Neural cell (in vitro differentiated cells): ENCODE measurements at regions not wholly inside any gene's neighbourhood (a gene's known extent, or its start where the extent isn't known, plus 50 kb on each side); places are given as distances from the start of the nearest gene placed in this dataset.

Experiments used
- H2AFZ ChIP-seq: fragments of 200-600, 300-800 bp; sonication (generic), shearing (Covaris generic); 2 replicates; pipeline ENCODE4 v1.6.0; 2014; ENCODE audit warnings: low read depth, mild to moderate bottlenecking, antibody characterized with exemption, low read length, moderate library complexity
- H3F3A ChIP-seq: fragments of 200-600 bp; shearing (Covaris generic); 2 replicates; pipeline ENCODE4 v1.6.1; 2016; ENCODE audit warnings: mild to moderate bottlenecking, moderate library complexity, mixed read lengths, antibody characterized with exemption, low read length; ENCODE audit not compliant: insufficient read depth, poor library complexity, severe bottlenecking
- H3K27ac ChIP-seq: fragments of 200-600, 300-800 bp; sonication (generic), shearing (Covaris generic); 2 replicates; pipeline ENCODE4 v1.5.1; 2014; ENCODE audit warnings: mild to moderate bottlenecking, low read length, moderate library complexity
- H3K27me3 ChIP-seq: fragments of 300-800, 200-600 bp; sonication (generic), shearing (Covaris generic); 2 replicates; pipeline ENCODE4 v1.6.0; 2014; ENCODE audit warnings: mild to moderate bottlenecking, low read depth, low read length, moderate library complexity; ENCODE audit not compliant: insufficient read depth
- H3K36me3 ChIP-seq: fragments of 300-800, 200-600 bp; sonication (generic), shearing (Covaris generic); 2 replicates; pipeline ENCODE4 v1.5.1; 2014; ENCODE audit warnings: mild to moderate bottlenecking, antibody characterized with exemption, low read length, moderate library complexity; ENCODE audit not compliant: insufficient read depth
- H3K4me2 ChIP-seq: fragments of 300-800, 200-600 bp; sonication (generic), shearing (Covaris generic); 2 replicates; pipeline ENCODE4 v1.6.0; 2014; ENCODE audit warnings: mild to moderate bottlenecking, low read length
- H3K4me3 ChIP-seq: fragments of 300-800, 200-600 bp; sonication (generic), shearing (Covaris generic); 2 replicates; pipeline ENCODE4 v1.5.1; 2014; ENCODE audit warnings: mild to moderate bottlenecking, low read length, moderate library complexity
- H3K79me2 ChIP-seq: fragments of 200-600 bp; shearing (Covaris generic); replicated peaks from 2 replicates; pipeline ENCODE4 v1.6.0; 2014; ENCODE audit warnings: mild to moderate bottlenecking, low read length, moderate library complexity; ENCODE audit not compliant: insufficient read depth
- H3K9ac ChIP-seq: fragments of 300-800, 200-600 bp; sonication (generic), shearing (Covaris generic); 2 replicates; pipeline ENCODE4 v1.6.1; 2016; ENCODE audit warnings: mild to moderate bottlenecking, low read length, mixed read lengths
- H3K9me2 ChIP-seq: fragments of 200-600 bp; shearing (Covaris generic); 2 replicates; pipeline ENCODE4 v1.6.1; 2016; ENCODE audit warnings: mild to moderate bottlenecking, low read length, mixed read lengths; ENCODE audit not compliant: insufficient read depth
- H3K9me3 ChIP-seq: fragments of 200-600, 300-800 bp; sonication (generic), shearing (Covaris generic); 2 replicates; pipeline ENCODE4 v1.6.1; 2016; ENCODE audit warnings: mild to moderate bottlenecking, mixed run types, low read length, moderate library complexity, mixed read lengths
- H4K20me1 ChIP-seq: fragments of 200-600 bp; shearing (Covaris generic); 2 replicates; pipeline ENCODE4 v1.6.1; 2016; ENCODE audit warnings: mild to moderate bottlenecking, mixed run types; ENCODE audit not compliant: insufficient read depth
- EP300 ChIP-seq: fragments of 450-650 bp; conservative IDR thresholded peaks from 2 replicates; pipeline ENCODE4 v1.6.1; 2014; ENCODE audit warnings: antibody characterized with exemption, mild to moderate bottlenecking, moderate library complexity; ENCODE audit not compliant: poor library complexity, severe bottlenecking
- EZH2 ChIP-seq: fragments of 200-600, 300-800 bp; shearing (Covaris generic), sonication (generic); IDR thresholded peaks from 2 replicates; pipeline ENCODE4 v1.6.1; 2014; ENCODE audit warnings: antibody characterized with exemption, low read length, borderline replicate concordance, mild to moderate bottlenecking; ENCODE audit not compliant: insufficient read depth, poor library complexity, severe bottlenecking
- MXI1 ChIP-seq: fragments of 450-650 bp; conservative IDR thresholded peaks from 2 replicates; pipeline ENCODE4 v1.6.1; 2014; ENCODE audit warnings: antibody characterized with exemption, mild to moderate bottlenecking; ENCODE audit not compliant: poor library complexity, severe bottlenecking
- POLR2AphosphoS5 ChIP-seq: IDR thresholded peaks from 2 replicates; pipeline ENCODE4 v1.6.1; 2012
- RAD21 ChIP-seq: fragments of 450-650 bp; conservative IDR thresholded peaks from 2 replicates; pipeline ENCODE4 v1.6.1; 2014; ENCODE audit warnings: antibody characterized with exemption, mild to moderate bottlenecking, moderate library complexity
- SMC3 ChIP-seq: fragments of 450-650 bp; conservative IDR thresholded peaks from 2 replicates; pipeline ENCODE4 v1.6.1; 2014; ENCODE audit warnings: antibody characterized with exemption, mild to moderate bottlenecking, moderate library complexity; ENCODE audit not compliant: poor library complexity
- TAF1 ChIP-seq: IDR thresholded peaks from 2 replicates; pipeline ENCODE4 v1.6.1; 2012; ENCODE audit warnings: low read depth
- TF ChIP-seq, protein P1 (sequence below): IDR thresholded peaks from 2 replicates; pipeline ENCODE4 v1.6.1; 2012; ENCODE audit warnings: borderline replicate concordance
- TF ChIP-seq, protein P2 (sequence below): fragments of 450-650 bp; IDR thresholded peaks from 2 replicates; pipeline ENCODE4 v1.5.1; 2014; ENCODE audit warnings: antibody characterized with exemption, mild to moderate bottlenecking, moderate library complexity; ENCODE audit not compliant: poor library complexity, severe bottlenecking

DNA sequence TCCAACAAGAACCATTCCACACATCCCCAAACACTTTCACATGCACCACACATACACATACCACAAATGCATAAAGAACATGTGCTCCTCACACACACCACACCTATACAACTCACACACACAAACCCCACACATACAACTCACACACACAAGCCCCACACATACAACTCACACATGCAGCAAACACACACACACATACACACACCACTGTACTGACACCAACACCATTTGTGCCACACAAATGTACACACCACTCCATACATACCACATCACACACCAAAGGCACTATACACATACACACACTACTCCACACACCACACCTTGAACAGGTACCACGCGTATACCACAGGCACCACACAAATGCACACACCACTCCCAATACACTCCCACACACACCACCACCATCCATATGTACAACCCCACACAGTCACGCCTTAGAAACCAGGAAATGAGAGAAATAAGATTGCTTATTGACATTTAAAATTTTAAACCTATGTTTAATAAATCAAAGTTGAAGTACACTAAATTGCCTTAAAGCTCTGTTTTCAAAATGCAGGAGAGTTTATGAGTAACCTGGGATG is 107.4 kb downstream of the ARL4A start:
- H3K9me3 ChIP-seq, result no peaks in the 10 kb centered on the region
- no peaks in the 10 kb centered on the region for H3K79me2 ChIP-seq
- no peak overlapping the region for H3K27ac ChIP-seq
- TF ChIP-seq SMC3, result no peak
- no peak for TF ChIP-seq TAF1
- no peak for TF ChIP-seq EP300
- TF ChIP-seq, protein P1, sequence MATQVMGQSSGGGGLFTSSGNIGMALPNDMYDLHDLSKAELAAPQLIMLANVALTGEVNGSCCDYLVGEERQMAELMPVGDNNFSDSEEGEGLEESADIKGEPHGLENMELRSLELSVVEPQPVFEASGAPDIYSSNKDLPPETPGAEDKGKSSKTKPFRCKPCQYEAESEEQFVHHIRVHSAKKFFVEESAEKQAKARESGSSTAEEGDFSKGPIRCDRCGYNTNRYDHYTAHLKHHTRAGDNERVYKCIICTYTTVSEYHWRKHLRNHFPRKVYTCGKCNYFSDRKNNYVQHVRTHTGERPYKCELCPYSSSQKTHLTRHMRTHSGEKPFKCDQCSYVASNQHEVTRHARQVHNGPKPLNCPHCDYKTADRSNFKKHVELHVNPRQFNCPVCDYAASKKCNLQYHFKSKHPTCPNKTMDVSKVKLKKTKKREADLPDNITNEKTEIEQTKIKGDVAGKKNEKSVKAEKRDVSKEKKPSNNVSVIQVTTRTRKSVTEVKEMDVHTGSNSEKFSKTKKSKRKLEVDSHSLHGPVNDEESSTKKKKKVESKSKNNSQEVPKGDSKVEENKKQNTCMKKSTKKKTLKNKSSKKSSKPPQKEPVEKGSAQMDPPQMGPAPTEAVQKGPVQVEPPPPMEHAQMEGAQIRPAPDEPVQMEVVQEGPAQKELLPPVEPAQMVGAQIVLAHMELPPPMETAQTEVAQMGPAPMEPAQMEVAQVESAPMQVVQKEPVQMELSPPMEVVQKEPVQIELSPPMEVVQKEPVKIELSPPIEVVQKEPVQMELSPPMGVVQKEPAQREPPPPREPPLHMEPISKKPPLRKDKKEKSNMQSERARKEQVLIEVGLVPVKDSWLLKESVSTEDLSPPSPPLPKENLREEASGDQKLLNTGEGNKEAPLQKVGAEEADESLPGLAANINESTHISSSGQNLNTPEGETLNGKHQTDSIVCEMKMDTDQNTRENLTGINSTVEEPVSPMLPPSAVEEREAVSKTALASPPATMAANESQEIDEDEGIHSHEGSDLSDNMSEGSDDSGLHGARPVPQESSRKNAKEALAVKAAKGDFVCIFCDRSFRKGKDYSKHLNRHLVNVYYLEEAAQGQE, result no peak
- TF ChIP-seq MXI1, result no peak
- TF ChIP-seq EZH2, result no peak
- H3K27me3 ChIP-seq, result no peaks in the 10 kb centered on the region
- H4K20me1 ChIP-seq, result no peaks in the 10 kb centered on the region
- no peak overlapping the region for H3K4me2 ChIP-seq
- H3F3A ChIP-seq, result no peaks in the 10 kb centered on the region
- no peak overlapping the region for H2AFZ ChIP-seq
- H3K9me2 ChIP-seq, result no peaks in the 10 kb centered on the region
- no peaks in the 10 kb centered on the region for H3K36me3 ChIP-seq
- no peak overlapping the region for H3K4me3 ChIP-seq
- no peak overlapping the region for H3K9ac ChIP-seq

- Histone ChIP-seq H2AFZ (no peak overlapping the region), H4K20me1 (no peaks in the 10 kb centered on the region), H3K27me3 (no peaks in the 10 kb centered on the region), H3K4me3 (no peak overlapping the region), H3K9ac (no peak overlapping the region), H3F3A (no peaks in the 10 kb centered on the region), H3K4me2 (no peak overlapping the region), H3K9me2 (no peaks in the 10 kb centered on the region), H3K27ac (no peak overlapping the region), H3K36me3 (no peaks in the 10 kb centered on the region), H3K79me2 (no peaks in the 10 kb centered on the region), H3K9me3 (no peaks in the 10 kb centered on the region)
- TF ChIP-seq SMC3 (no peak), TAF1 (no peak), MXI1 (no peak), POLR2AphosphoS5 (no peak), RAD21 (no peak), EP300 (no peak)
- TF ChIP-seq, protein P2, sequence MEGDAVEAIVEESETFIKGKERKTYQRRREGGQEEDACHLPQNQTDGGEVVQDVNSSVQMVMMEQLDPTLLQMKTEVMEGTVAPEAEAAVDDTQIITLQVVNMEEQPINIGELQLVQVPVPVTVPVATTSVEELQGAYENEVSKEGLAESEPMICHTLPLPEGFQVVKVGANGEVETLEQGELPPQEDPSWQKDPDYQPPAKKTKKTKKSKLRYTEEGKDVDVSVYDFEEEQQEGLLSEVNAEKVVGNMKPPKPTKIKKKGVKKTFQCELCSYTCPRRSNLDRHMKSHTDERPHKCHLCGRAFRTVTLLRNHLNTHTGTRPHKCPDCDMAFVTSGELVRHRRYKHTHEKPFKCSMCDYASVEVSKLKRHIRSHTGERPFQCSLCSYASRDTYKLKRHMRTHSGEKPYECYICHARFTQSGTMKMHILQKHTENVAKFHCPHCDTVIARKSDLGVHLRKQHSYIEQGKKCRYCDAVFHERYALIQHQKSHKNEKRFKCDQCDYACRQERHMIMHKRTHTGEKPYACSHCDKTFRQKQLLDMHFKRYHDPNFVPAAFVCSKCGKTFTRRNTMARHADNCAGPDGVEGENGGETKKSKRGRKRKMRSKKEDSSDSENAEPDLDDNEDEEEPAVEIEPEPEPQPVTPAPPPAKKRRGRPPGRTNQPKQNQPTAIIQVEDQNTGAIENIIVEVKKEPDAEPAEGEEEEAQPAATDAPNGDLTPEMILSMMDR, result no peak
- TF ChIP-seq, protein P1, result no peak
Observed at GRCh38 chr7:12796397-12797127, 109.1 kb downstream of the ARL4A start.
